GM21515 (cell line): ENCODE measurements at regions not wholly inside any gene's neighbourhood (a gene's known extent, or its start where the extent isn't known, plus 50 kb on each side); places are given as distances from the start of the nearest gene placed in this dataset.
"Not testable (repeated sequence)": the region's sequence is repeated elsewhere in the genome, so short reads cannot be mapped to it uniquely, and the experiment has no call there.

Source experiments
- ATAC-seq: cut with Tn5 transposase; IDR thresholded peaks from one replicate; pipeline ENCODE4 v1.9.1; 2021; ENCODE audit not compliant: unreplicated experiment

GRCh38 chr6:14885498-14885897 lies 360.4 kb upstream of the JARID2 start:
- ATAC-seq, result no peak

DNA sequence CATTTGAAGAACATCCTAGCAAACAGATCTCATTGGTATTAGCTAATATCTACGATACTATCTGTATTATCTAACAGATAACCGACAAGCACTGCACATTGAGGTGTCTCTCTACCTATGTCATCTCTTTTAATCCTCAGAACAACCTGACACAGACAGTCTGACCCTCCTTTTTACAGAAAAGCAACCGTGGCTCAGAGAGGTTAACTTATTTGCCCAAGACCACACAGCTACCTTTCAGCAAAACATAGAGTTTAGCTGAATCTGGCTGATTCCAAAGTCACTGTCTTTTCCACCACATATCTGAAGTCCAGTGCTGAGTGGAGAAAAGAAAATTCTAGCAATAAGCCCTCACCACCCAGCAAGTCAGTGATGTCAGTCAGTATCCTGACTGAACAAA lies 358.7 kb upstream of the JARID2 start:
- no peak for ATAC-seq

GRCh38 chr6:14887986-14888574 lies 357.8 kb upstream of the JARID2 start:
- ATAC-seq, result no peak

GRCh38 chr6:14888575-14889000 lies 357.3 kb upstream of the JARID2 start:
- no peak for ATAC-seq

- ATAC-seq, result no peak
Measured at GRCh38 chr6:14889188-14889587, 356.7 kb upstream of the JARID2 start.

DNA sequence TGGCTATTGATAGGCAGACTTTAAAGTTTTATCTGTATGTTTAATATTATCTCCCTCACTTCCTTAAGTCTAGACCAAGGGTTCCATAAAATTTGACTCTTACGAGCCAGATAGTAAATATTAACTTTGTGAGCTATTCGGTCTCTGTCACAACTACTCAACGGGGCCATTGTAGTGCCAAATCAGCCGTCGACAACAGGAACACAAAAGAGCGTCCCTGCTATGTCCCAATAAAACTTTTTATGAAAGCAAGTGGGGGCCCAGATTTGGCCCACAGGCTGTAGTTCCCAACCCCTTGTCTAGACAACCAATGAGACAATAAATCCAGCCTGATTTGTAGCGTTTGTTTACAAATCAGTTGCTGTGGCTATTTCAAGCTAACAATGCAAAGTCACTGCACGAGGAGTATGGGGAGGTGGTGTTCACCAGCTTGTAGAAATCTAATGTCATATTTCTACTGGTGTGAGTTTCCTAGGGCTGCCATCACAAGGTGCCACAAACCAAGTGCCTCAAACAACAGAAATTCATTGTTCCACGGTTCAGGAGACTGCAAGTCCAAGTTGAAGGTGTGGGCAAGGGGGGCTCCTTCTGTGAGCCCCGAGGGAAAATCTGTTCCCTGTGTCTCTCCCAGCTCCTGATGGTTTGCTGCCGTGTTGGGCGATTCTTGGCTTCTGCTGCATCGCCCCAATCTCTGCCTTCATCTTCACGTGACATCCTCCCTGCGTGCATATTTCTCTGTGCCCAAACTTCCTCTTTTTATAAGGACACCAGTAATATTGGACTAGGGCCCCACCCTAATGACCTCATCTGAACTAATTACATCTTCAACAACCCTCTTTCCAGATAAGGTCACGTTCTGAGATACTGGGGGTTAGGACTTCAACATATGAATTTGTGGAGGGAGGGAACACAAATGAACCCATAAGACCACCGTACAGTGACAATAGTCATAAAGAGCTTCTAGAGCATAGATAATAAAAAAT lies 356.0 kb upstream of the JARID2 start:
- no peak for ATAC-seq

- not testable (repeated sequence) for ATAC-seq
Measured at GRCh38 chr6:14891820-14892375, 354.0 kb upstream of the JARID2 start.

- no peak for ATAC-seq
Measured at GRCh38 chr6:14894105-14894504, 351.8 kb upstream of the JARID2 start.

GRCh38 chr6:14896475-14896874 lies 349.4 kb upstream of the JARID2 start:
- ATAC-seq, result no peak

- no peak for ATAC-seq
Measured at GRCh38 chr6:14897831-14898230, 348.0 kb upstream of the JARID2 start.

DNA sequence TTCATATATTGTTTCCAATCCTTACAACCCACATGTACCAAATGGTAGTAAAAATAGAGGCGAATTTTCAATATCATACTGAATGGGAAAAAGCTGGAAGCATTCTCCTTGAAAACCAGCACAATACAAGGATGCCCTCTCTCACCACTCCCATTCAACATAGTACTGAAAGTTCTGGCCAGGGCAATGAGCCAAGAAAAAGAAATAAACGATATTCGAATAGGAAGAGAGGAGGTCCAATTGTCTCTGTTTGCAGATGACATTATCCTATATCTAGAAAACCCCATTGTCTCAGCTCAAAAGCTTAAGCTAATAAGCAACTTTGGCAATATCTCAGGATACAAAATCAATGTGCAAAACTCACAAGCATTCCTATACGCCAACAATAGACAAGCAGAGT lies 346.4 kb upstream of the JARID2 start:
- ATAC-seq, result not testable (repeated sequence)

- ATAC-seq, result no peak
Measured at GRCh38 chr6:14900919-14901318, 344.9 kb upstream of the JARID2 start.

- ATAC-seq, result no peak
Measured at GRCh38 chr6:14903176-14904038, 342.5 kb upstream of the JARID2 start.

- ATAC-seq, result no peak
Measured at GRCh38 chr6:14905201-14905600, 340.7 kb upstream of the JARID2 start.

DNA sequence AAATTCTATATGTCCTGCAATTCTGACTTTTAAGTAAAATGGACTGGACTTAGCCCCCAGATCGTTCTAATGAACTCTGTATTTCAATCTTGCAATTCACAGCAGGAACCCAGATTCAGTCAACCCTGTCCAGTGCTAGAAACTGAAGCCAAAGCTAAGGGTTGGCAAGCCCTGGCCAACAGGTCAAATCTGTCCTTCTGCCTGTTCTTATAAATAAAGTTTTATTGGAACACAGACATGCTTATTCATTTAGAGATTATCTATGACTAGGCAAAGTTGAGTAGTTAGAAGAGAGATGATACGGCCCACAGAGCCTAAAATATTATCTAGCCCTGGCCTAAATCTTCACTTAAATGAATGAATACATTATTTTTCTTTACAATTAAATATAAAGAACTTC lies 339.2 kb upstream of the JARID2 start:
- no peak for ATAC-seq

DNA sequence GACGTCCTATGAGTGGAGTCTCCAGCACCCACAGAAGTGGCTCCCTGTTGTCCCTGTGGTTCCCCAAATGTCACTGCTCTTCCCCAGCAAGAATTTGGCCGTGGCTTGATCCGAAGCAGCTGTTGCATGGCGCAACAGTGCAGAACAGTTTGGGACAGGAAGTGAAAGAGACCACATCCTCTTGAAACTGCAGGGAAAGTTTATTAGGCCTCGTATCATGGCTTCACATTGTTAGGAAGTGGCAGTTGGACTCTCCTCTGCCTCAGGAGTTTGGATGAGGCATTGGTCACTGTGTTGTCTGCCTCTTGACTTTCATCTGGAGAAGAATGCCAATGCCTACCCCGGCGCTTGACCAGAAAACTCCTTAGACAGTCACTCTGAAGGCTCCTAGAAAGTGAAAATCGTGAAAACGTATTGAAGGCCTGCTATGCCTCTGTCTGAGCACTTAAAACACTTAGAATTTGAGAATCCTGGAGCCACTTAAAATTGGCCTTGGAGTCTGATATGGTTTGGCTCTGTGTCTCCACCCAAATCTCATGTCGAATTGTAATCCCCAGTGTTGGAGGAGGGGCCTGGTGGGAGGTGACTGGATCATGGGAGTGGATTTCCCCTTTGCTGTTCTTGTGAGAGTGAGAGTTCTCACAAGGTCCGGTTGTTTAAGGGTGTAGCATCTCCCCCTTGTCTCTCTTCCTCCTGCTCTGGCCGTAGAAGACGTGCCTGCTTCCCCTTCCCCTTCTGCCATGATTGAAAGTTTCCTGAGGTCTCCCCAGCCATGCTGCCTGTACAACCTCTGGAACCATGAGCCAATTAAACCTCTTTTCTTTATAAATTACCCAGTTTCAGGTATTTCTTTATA lies 334.9 kb upstream of the JARID2 start:
- peak; percentile 87 for ATAC-seq

DNA sequence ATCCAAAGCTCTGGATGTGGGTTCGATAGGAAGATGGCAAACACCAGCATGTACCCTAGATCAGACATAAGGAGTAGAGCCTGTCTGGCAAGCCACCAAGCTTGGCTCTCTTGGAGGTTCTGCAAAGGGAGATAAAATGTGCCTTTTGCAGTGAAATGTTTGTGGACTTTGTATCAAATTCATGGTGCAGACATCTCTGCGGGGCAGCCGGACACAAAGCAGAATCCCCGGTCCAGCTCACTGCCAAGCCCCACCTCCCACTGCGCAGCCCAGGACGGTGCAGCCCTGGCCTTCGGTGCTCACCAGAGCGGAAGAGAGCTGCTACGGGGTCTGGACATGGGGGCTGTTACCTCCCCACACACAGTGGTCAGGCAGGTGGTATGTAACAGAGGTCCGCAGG lies 333.6 kb upstream of the JARID2 start:
- no peak for ATAC-seq

GRCh38 chr6:14912706-14913105 lies 333.2 kb upstream of the JARID2 start:
- no peak for ATAC-seq

DNA sequence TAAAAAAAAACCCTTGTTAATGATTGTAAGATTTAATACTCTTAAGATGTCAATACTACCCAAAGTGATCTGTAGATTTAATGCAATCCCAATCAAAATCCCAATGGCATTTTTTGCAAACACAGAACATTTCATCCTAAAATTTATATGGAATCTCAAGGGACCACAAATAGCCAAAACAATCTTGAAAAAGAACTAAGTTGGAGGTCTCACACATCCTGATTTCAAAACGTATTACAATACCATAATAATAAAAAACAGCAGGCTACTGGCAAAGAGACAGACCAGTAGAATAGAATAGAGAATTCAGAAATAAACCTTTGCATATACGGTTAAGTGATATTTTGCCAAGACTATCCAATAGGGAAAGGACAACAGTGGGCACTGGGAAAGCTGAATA lies 331.9 kb upstream of the JARID2 start:
- ATAC-seq, result no peak
